ENCODE measurements at regions not wholly inside any gene's neighbourhood (a gene's known extent, or its start where the extent isn't known, plus 50 kb on each side); places are given as distances from the start of the nearest gene placed in this dataset.

DNA sequence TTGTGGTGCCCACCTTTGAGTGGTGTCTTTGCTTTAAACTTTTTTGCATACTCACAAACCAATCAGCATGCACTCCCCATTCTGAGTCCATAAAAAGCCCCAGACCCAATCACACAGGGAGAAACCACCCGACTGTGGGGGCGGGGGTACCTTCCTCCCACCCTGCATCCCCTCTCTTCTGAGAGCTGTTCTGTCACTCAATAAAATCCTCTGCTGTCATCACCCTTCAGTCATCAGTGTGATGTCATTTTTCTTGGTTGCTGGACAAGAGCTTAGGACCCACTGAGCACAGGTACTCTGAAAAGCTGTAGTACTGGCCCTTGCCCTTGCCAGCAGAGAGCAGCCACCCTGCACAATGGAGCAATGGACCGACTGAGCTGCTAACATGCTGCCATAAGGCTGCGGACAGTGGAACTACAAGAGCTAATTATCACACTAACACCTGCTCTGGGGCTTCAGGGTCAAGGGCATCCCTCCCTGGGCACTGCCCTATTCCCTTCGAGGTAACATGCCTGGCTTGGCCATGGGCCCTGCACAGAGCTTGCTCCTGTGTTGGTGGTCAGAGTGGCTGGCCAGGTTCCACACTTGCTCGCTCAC, 62.9 kb upstream of the PGRMC2 start:
- TF ChIP-seq, protein P1, sequence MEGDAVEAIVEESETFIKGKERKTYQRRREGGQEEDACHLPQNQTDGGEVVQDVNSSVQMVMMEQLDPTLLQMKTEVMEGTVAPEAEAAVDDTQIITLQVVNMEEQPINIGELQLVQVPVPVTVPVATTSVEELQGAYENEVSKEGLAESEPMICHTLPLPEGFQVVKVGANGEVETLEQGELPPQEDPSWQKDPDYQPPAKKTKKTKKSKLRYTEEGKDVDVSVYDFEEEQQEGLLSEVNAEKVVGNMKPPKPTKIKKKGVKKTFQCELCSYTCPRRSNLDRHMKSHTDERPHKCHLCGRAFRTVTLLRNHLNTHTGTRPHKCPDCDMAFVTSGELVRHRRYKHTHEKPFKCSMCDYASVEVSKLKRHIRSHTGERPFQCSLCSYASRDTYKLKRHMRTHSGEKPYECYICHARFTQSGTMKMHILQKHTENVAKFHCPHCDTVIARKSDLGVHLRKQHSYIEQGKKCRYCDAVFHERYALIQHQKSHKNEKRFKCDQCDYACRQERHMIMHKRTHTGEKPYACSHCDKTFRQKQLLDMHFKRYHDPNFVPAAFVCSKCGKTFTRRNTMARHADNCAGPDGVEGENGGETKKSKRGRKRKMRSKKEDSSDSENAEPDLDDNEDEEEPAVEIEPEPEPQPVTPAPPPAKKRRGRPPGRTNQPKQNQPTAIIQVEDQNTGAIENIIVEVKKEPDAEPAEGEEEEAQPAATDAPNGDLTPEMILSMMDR (IDR thresholded peaks at IDR 0.05) = no peak
- TF ChIP-seq POLR2A (IDR thresholded peaks at IDR 0.05) = no peak

Data from heart left ventricle (tissue), 13 donors.